H1 (cell line): ENCODE measurements at regions not wholly inside any gene's neighbourhood (a gene's known extent, or its start where the extent isn't known, plus 50 kb on each side); places are given as distances from the start of the nearest gene placed in this dataset.

Experiments used
- CTCF ChIA-PET: fragments of 300-600 bp; sonication (Branson Sonifier 250); formaldehyde crosslinking; loops from one replicate; lab custom pipeline; 2021; ENCODE audit not compliant: partially characterized antibody; lab: Charles Lee
- POLR2A ChIA-PET: fragments of 300-600 bp; sonication (Branson Sonifier 250); formaldehyde crosslinking; loops from one replicate; lab custom pipeline; 2021; ENCODE audit warnings: inconsistent platforms; ENCODE audit not compliant: partially characterized antibody; lab: Charles Lee
- DNase-seq, 2 experiments: peaks; one replicate each; pipeline versions ENCODE4 v3.0.0 to v3.0.0-alpha.2; 2010 to 2022; ENCODE audit warnings: low spot score in 2 of 2, low read depth in 1 of 2, mixed read lengths in 1 of 2
- FAIRE-seq: peaks from 2 replicates; lab custom pipeline; 2011; peaks lifted over from hg19 to GRCh38; lab: Jason Lieb, UNC
- H2AFZ ChIP-seq: 2 replicates; pipeline ENCODE4 v1.8.1; 2012; ENCODE audit warnings: low read length, inconsistent platforms
- H2AK5ac ChIP-seq: 2 replicates; pipeline ENCODE4 v1.6.1; 2013; ENCODE audit warnings: low read depth, low read length
- H2BK120ac ChIP-seq: replicated peaks from 2 replicates; pipeline ENCODE3; 2013; ENCODE audit warnings: low read depth, low read length, inconsistent platforms
- H2BK12ac ChIP-seq: 2 replicates; pipeline ENCODE4 v1.6.1; 2013; ENCODE audit warnings: low read depth, low read length
- H2BK15ac ChIP-seq: 2 replicates; pipeline ENCODE4 v1.6.1; 2013; ENCODE audit warnings: low read length
- H2BK20ac ChIP-seq: 2 replicates; pipeline ENCODE4 v1.6.1; 2013; ENCODE audit warnings: low read length
- H2BK5ac ChIP-seq: 2 replicates; pipeline ENCODE4 v1.6.1; 2013; ENCODE audit warnings: low read depth, low read length
- H3K14ac ChIP-seq: 2 replicates; pipeline ENCODE4 v1.6.1; 2013; ENCODE audit warnings: inconsistent platforms; ENCODE audit not compliant: insufficient read length
- H3K18ac ChIP-seq: 2 replicates; pipeline ENCODE4 v1.6.1; 2013; ENCODE audit warnings: low read length; ENCODE audit errors: extremely low read depth
- H3K23ac ChIP-seq: 2 replicates; pipeline ENCODE4 v1.6.1; 2013; ENCODE audit warnings: inconsistent platforms; ENCODE audit not compliant: insufficient read length
- H3K23me2 ChIP-seq: 2 replicates; pipeline ENCODE4 v1.6.1; 2013; ENCODE audit warnings: low read depth, low read length
- H3K27ac ChIP-seq: 2 replicates; pipeline ENCODE4 v1.6.1; 2011; ENCODE audit warnings: low read depth, low read length, inconsistent platforms
- H3K27me3 ChIP-seq, 4 experiments: replicated peaks in 1 of 4; 1 replicate in 1 of 4; 2 replicates in 3 of 4; pipeline versions ENCODE4 v1.6.1 to v1.8.1; 2011 to 2013; ENCODE audit warnings: low read length in 3 of 4, mild to moderate bottlenecking in 3 of 4, inconsistent platforms in 2 of 4, mixed read lengths in 2 of 4, moderate library complexity in 1 of 4; ENCODE audit not compliant: control insufficient read depth in 3 of 4, insufficient read depth in 3 of 4; ENCODE audit errors: extremely low read depth in 1 of 4
- H3K36me3 ChIP-seq, 4 experiments: 2 replicates each; pipeline versions ENCODE4 v1.6.1 to v1.8.1; 2011 to 2013; ENCODE audit warnings: mild to moderate bottlenecking in 4 of 4, low read length in 3 of 4, moderate library complexity in 2 of 4, control low read depth in 1 of 4, inconsistent platforms in 1 of 4; ENCODE audit not compliant: insufficient read depth in 4 of 4, control insufficient read depth in 2 of 4
- H3K4ac ChIP-seq: replicated peaks from 2 replicates; pipeline ENCODE3; 2013; ENCODE audit warnings: low read length, low read depth, mixed read lengths, inconsistent platforms; ENCODE audit not compliant: insufficient read length
- H3K4me1 ChIP-seq, 4 experiments: replicated peaks in 1 of 4; 1 replicate in 1 of 4; 2 replicates in 3 of 4; pipeline versions ENCODE4 v1.6.1 to v1.8.1; 2011 to 2013; ENCODE audit warnings: low read length in 3 of 4, inconsistent platforms in 2 of 4, mixed read lengths in 1 of 4; ENCODE audit not compliant: insufficient read depth in 4 of 4, control insufficient read depth in 3 of 4
- H3K4me2 ChIP-seq, 2 experiments: 2 replicates each; pipeline versions ENCODE4 v1.6.1 to v1.8.1; 2011 to 2013; ENCODE audit warnings: low read depth in 2 of 2, low read length in 2 of 2, control low read depth in 1 of 2, inconsistent platforms in 1 of 2, mild to moderate bottlenecking in 1 of 2; ENCODE audit not compliant: insufficient read depth in 1 of 2
- H3K4me3 ChIP-seq, 4 experiments: fragments of 200-600, 300-600 bp in 1 of 4; sonication (generic), shearing (Covaris generic), sonication (Bioruptor Twin) in 1 of 4; 2 replicates each; pipeline versions ENCODE4 v1.5.1 to v1.8.1; 2011 to 2016; ENCODE audit warnings: low read length in 4 of 4, low read depth in 3 of 4, control low read depth in 2 of 4, inconsistent platforms in 2 of 4, mild to moderate bottlenecking in 2 of 4, mixed read lengths in 1 of 4, moderate library complexity in 1 of 4; ENCODE audit not compliant: insufficient read depth in 2 of 4; ENCODE audit errors: extremely low read depth in 1 of 4
- H3K56ac ChIP-seq: replicated peaks from 2 replicates; pipeline ENCODE3; 2013; ENCODE audit warnings: low read depth, mild to moderate bottlenecking, mixed read lengths, low read length, inconsistent platforms; ENCODE audit not compliant: insufficient read length
- H3K79me1 ChIP-seq: 2 replicates; pipeline ENCODE4 v1.6.1; 2013; ENCODE audit warnings: low read depth, low read length, control low read depth
- H3K79me2 ChIP-seq, 2 experiments: 2 replicates each; pipeline versions ENCODE4 v1.6.1 to v1.8.1; 2012 to 2013; ENCODE audit warnings: low read length in 2 of 2, mild to moderate bottlenecking in 2 of 2, inconsistent platforms in 1 of 2; ENCODE audit not compliant: insufficient read depth in 2 of 2, control insufficient read depth in 1 of 2
- H3K9ac ChIP-seq, 4 experiments: replicated peaks in 1 of 4; 1 replicate in 1 of 4; 2 replicates in 3 of 4; pipeline versions ENCODE4 v1.6.1 to v1.8.1; 2011 to 2013; ENCODE audit warnings: low read depth in 3 of 4, low read length in 3 of 4, control low read depth in 2 of 4, mild to moderate bottlenecking in 2 of 4, moderate library complexity in 2 of 4, inconsistent platforms in 1 of 4; ENCODE audit errors: extremely low read depth in 1 of 4
- H3K9me3 ChIP-seq, 2 experiments: 2 replicates each; pipeline versions ENCODE4 v1.6.1 to v1.8.1; 2012 to 2013; ENCODE audit warnings: mild to moderate bottlenecking in 2 of 2, moderate library complexity in 2 of 2, control low read depth in 1 of 2, inconsistent platforms in 1 of 2, low read depth in 1 of 2, low read length in 1 of 2, mixed read lengths in 1 of 2; ENCODE audit not compliant: insufficient read depth in 2 of 2
- H4K20me1 ChIP-seq, 2 experiments: replicated peaks in 1 of 2; 2 replicates each; pipeline versions ENCODE3 to v1.8.1; 2011 to 2013; ENCODE audit warnings: inconsistent platforms in 2 of 2, low read length in 2 of 2, mild to moderate bottlenecking in 1 of 2; ENCODE audit not compliant: insufficient read depth in 2 of 2, control insufficient read depth in 1 of 2
- H4K5ac ChIP-seq: 2 replicates; pipeline ENCODE4 v1.6.1; 2013; ENCODE audit warnings: low read length, low read depth, mixed read lengths, inconsistent platforms; ENCODE audit not compliant: insufficient read length
- H4K8ac ChIP-seq: 2 replicates; pipeline ENCODE4 v1.8.0; 2013; ENCODE audit warnings: mild to moderate bottlenecking, moderate library complexity, low read length, inconsistent platforms; ENCODE audit not compliant: insufficient read depth; ENCODE audit errors: extremely low read depth
- H4K91ac ChIP-seq: replicated peaks from 2 replicates; pipeline ENCODE3; 2013; ENCODE audit warnings: low read length, mixed read lengths, inconsistent platforms; ENCODE audit not compliant: insufficient read length
- BACH1 ChIP-seq: IDR thresholded peaks from 2 replicates; pipeline ENCODE4 v1.6.1; 2012; ENCODE audit warnings: low read length, improper control_type of control experiment
- CTBP2 ChIP-seq: IDR thresholded peaks from 2 replicates; pipeline ENCODE4 v1.7.0; 2011; ENCODE audit warnings: borderline replicate concordance, mild to moderate bottlenecking, moderate library complexity, mixed read lengths, low read length; ENCODE audit not compliant: insufficient read depth, insufficient read length
- EGR1 ChIP-seq: IDR thresholded peaks from 2 replicates; pipeline ENCODE4 v1.6.1; 2011; ENCODE audit warnings: low read depth, low read length, borderline replicate concordance
- GABPA ChIP-seq: IDR thresholded peaks from 2 replicates; pipeline ENCODE4 v1.6.1; 2011; ENCODE audit warnings: mild to moderate bottlenecking, low read length, moderate library complexity, borderline replicate concordance; ENCODE audit not compliant: insufficient read depth
- JUND ChIP-seq: IDR thresholded peaks from 2 replicates; pipeline ENCODE4 v1.6.1; 2011; ENCODE audit warnings: mild to moderate bottlenecking, improper control_type of control experiment, low read length
- KDM1A ChIP-seq: fragments of 200-600, 300-600 bp; sonication (generic); IDR thresholded peaks from 2 replicates; pipeline ENCODE4 v1.7.1; 2016; ENCODE audit warnings: mild to moderate bottlenecking, low read length, borderline replicate concordance
- KDM5A ChIP-seq: fragments of 200-600 bp; IDR thresholded peaks from 2 replicates; pipeline ENCODE4 v1.7.1; 2012; ENCODE audit warnings: mild to moderate bottlenecking, low read length, inconsistent platforms, mixed read lengths
- RNF2 ChIP-seq: fragments of 200-900, 300-1000 bp; sonication (generic); IDR thresholded peaks from 2 replicates; pipeline ENCODE4 v1.7.1; 2016; ENCODE audit warnings: borderline replicate concordance, low read depth, mild to moderate bottlenecking, antibody characterized with exemption, low read length; ENCODE audit not compliant: poor library complexity, severe bottlenecking; ENCODE audit errors: missing control alignments
- SP1 ChIP-seq: IDR thresholded peaks from 2 replicates; pipeline ENCODE4 v1.6.1; 2011; ENCODE audit warnings: low read depth, low read length
- SP2 ChIP-seq: IDR thresholded peaks from 2 replicates; pipeline ENCODE4 v1.6.1; 2012; ENCODE audit warnings: mild to moderate bottlenecking, low read length, inconsistent platforms
- SP4 ChIP-seq: IDR thresholded peaks from 2 replicates; pipeline ENCODE4 v1.6.1; 2012; ENCODE audit warnings: low read length, inconsistent platforms
- SUZ12 ChIP-seq: fragments of 200-600 bp; sonication (generic); IDR thresholded peaks from 2 replicates; pipeline ENCODE4 v1.6.1; 2012; ENCODE audit warnings: mild to moderate bottlenecking, inconsistent platforms, low read length, moderate library complexity, mixed read lengths
- TAF7 ChIP-seq: optimal IDR thresholded peaks from 2 replicates; pipeline ENCODE3; 2011; ENCODE audit warnings: low read depth, mild to moderate bottlenecking, inconsistent platforms, low read length, moderate library complexity, borderline replicate concordance
- WGBS, 2 experiments: shearing (Covaris generic) in 1 of 2; methylation state at CpG; one replicate each; pipeline versions ENCODE4 v1.1.6 to v1.1.7; 2013 to 2015; ENCODE audit warnings: low lambda C conversion rate in 2 of 2, mixed read lengths in 2 of 2, inconsistent platforms in 1 of 2, low coverage in 1 of 2, missing lambda C conversion rate in 1 of 2; ENCODE audit not compliant: insufficient replicate concordance in 2 of 2, insufficient coverage in 1 of 2, insufficient read length in 1 of 2; ENCODE audit errors: extremely low coverage in 1 of 2, missing lambda C conversion rate in 1 of 2; 5-methylcytosine and 5-hydroxymethylcytosine counted together
- TF ChIP-seq, protein P1 (sequence below): IDR thresholded peaks from 2 replicates; pipeline ENCODE4 v1.6.1; 2011; ENCODE audit warnings: low read length, improper control_type of control experiment

DNA sequence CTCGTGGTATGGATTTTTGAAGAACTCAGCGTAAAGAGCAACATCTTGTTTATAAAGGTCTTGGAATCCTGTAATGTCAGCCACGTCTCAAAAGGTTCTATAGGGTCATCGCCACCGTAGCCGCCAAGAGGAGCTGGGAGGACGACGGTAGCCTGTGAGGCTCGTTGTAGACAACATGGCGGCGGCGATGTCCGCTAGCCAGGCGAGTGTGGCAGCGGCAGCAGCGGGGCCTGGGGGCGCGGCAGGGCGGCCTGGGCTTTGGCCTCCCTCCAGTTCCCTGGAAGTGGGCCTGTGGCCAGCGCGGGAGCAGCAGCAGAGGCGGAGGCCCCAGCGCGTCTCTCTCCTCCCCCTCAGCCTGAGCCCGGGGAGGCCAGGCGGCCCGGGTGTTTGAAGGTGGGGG is 143.5 kb upstream of the PBDC1 start:
- H3K18ac ChIP-seq = no peak overlapping the region
- H2AK5ac ChIP-seq = no peak overlapping the region
- FAIRE-seq (no peak), DNase-seq (no peak)
- H3K27me3 ChIP-seq = no peaks in the 10 kb centered on the region
- no peaks in the 10 kb centered on the region for H3K79me1 ChIP-seq
- no peaks in the 10 kb centered on the region for H3K36me3 ChIP-seq
- no peak overlapping the region for H2BK5ac ChIP-seq
- no peak overlapping the region for H3K56ac ChIP-seq
- H4K8ac ChIP-seq = no peak overlapping the region
- H3K23ac ChIP-seq = no peak overlapping the region
- no peak overlapping the region for H2BK120ac ChIP-seq
- H3K23me2 ChIP-seq = no peaks in the 10 kb centered on the region
- no peaks in the 10 kb centered on the region; a peak in 1 of 7 replicates for H3K4me1 ChIP-seq
- H2AFZ ChIP-seq = no peak overlapping the region
- no peak overlapping the region for H2BK20ac ChIP-seq
- no peak overlapping the region for H3K27ac ChIP-seq
- H3K4me3 ChIP-seq = no peak overlapping the region
- no peak overlapping the region for H2BK12ac ChIP-seq
- no peak overlapping the region for H3K14ac ChIP-seq
- H2BK15ac ChIP-seq = no peak overlapping the region
- no peak overlapping the region for H3K4me2 ChIP-seq
- ChIA-PET CTCF (no interaction called here), POLR2A (no interaction called here)
- no peak overlapping the region for H4K5ac ChIP-seq
- no peak overlapping the region for H4K91ac ChIP-seq
- H3K9ac ChIP-seq = no peak overlapping the region
- H3K9me3 ChIP-seq = no peaks in the 10 kb centered on the region
- H4K20me1 ChIP-seq = no peaks in the 10 kb centered on the region
- 90% methylated on average over 14 of the region's 27 CpGs; no CpG with 5 or more reads in 1 of the 2 experiments for WGBS, 2 experiments
- no peak for TF ChIP-seq BACH1
- TF ChIP-seq EGR1 = no peak
- TF ChIP-seq GABPA = no peak
- no peak for TF ChIP-seq CTBP2
- TF ChIP-seq SP4 = no peak
- TF ChIP-seq JUND = no peak
- TF ChIP-seq KDM5A = no peak
- no peak for TF ChIP-seq SP2
- no peak for TF ChIP-seq SP1
- no peak for TF ChIP-seq SUZ12
- no peak for TF ChIP-seq KDM1A
- no peak for TF ChIP-seq TAF7
- TF ChIP-seq RNF2 = no peak
- TF ChIP-seq, protein P1, sequence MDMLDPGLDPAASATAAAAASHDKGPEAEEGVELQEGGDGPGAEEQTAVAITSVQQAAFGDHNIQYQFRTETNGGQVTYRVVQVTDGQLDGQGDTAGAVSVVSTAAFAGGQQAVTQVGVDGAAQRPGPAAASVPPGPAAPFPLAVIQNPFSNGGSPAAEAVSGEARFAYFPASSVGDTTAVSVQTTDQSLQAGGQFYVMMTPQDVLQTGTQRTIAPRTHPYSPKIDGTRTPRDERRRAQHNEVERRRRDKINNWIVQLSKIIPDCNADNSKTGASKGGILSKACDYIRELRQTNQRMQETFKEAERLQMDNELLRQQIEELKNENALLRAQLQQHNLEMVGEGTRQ = no peak
- no peak overlapping the region for H3K4ac ChIP-seq
- no peaks in the 10 kb centered on the region for H3K79me2 ChIP-seq
